Pancreas (tissue), 10 donors: ENCODE measurements at regions not wholly inside any gene's neighbourhood (a gene's known extent, or its start where the extent isn't known, plus 50 kb on each side); places are given as distances from the start of the nearest gene placed in this dataset.
"Not testable (repeated sequence)": the region's sequence is repeated elsewhere in the genome, so short reads cannot be mapped to it uniquely, and the experiment has no call there.

Source experiments
- ATAC-seq, 4 donors: fragments of 200-7000 bp; cut with Tn5 transposase; one replicate each; pipeline versions ENCODE4 v1.8.0 to v1.9.1; 2020; ENCODE audit warnings: mild to moderate bottlenecking in 4 of 4, moderate library complexity in 4 of 4
- DNase-seq, 6 donors: peaks; one replicate each; pipeline ENCODE4 v3.0.0-alpha.2; 2020
- FAIRE-seq: peaks from 2 replicates; lab custom pipeline; 2012; peaks lifted over from hg19 to GRCh38; lab: Jason Lieb, UNC
- H3K27ac ChIP-seq, 4 donors: fragments of 200-600 bp; sonication (generic); 1 replicate in 3 of 4; 2 replicates in 1 of 4; pipeline versions ENCODE4 v1.5.0 to v1.8.0; 2020
- H3K27me3 ChIP-seq, 4 donors: fragments of 200-600 bp; one replicate each; pipeline ENCODE4 v1.8.0; 2021
- H3K36me3 ChIP-seq, 3 donors: fragments of 200-600 bp; sonication (generic) in 1 of 3; one replicate each; pipeline versions ENCODE4 v1.5.0 to v1.8.0; 2020 to 2021
- H3K4me1 ChIP-seq, 3 donors: fragments of 200-600 bp; one replicate each; pipeline ENCODE4 v1.8.0; 2021
- H3K4me3 ChIP-seq, 4 donors: fragments of 200-600 bp; sonication (generic) in 2 of 4; one replicate each; pipeline versions ENCODE4 v1.5.0 to v1.8.0; 2020 to 2021
- H3K9me3 ChIP-seq, 4 donors: fragments of 200-600 bp; one replicate each; pipeline ENCODE4 v1.8.0; 2021
- WGBS, 2 donors: extraction: QIAGEN DNeasy Blood & Tissue Kit; methylation state at CpG; one replicate each; pipeline ENCODE4 v1.1.7; 2013; 5-methylcytosine and 5-hydroxymethylcytosine counted together
- intact Hi-C, 3 donors: fragments of 100-400 bp; cut with DNase I; formaldehyde crosslinking; loops; one replicate each; pipeline versions ENCODE4 v1.11.1 to v1.14.2; 2022
- TF ChIP-seq, protein P1 (sequence below), 4 donors: fragments of 200-600 bp; sonication (generic) in 3 of 4; IDR thresholded peaks; one replicate each; pipeline versions ENCODE4 v1.5.0 to v1.8.0; 2021; ENCODE audit warnings: antibody characterized with exemption in 4 of 4
- donor health status: healthy with polysubstance abuse.
- donor health status: DM: no; HTN: no; CAD: no; lungs with moderate emphysema.
- donor health status: DM: no; HTN: no; CAD: no.
- donor health status: control.
- donor health status: control.
- donor health status: Bipolar disorder and iron deficiency.
- donor health status: DM: yes; HTN: yes; CAD: no.
- donor health status: DM: no; HTN: no; CAD: no.
- donor health status: DM: no; HTN: no; CAD: no.
- donor health status: DM: yes; HTN: yes; CAD: no.

GRCh38 chr22:46046299-46046685 is 69.3 kb upstream of the WNT7B start:
- Histone ChIP-seq H3K27ac (peak overlapping the region; percentile 85 to 98 (median 94)), H3K4me3 (peak overlapping the region in 3 of 4 donors; percentile 65 to 74 (median 72)), H3K9me3 (no peaks in the 10 kb centered on the region), H3K27me3 (no peaks in the 10 kb centered on the region), H3K36me3 (no peaks in the 10 kb centered on the region), H3K4me1 (peaks cover 53 to 67% (median 56%) of the 10 kb centered on the region in 3 donors)
- FAIRE-seq, result no peak
- TF ChIP-seq, protein P1, sequence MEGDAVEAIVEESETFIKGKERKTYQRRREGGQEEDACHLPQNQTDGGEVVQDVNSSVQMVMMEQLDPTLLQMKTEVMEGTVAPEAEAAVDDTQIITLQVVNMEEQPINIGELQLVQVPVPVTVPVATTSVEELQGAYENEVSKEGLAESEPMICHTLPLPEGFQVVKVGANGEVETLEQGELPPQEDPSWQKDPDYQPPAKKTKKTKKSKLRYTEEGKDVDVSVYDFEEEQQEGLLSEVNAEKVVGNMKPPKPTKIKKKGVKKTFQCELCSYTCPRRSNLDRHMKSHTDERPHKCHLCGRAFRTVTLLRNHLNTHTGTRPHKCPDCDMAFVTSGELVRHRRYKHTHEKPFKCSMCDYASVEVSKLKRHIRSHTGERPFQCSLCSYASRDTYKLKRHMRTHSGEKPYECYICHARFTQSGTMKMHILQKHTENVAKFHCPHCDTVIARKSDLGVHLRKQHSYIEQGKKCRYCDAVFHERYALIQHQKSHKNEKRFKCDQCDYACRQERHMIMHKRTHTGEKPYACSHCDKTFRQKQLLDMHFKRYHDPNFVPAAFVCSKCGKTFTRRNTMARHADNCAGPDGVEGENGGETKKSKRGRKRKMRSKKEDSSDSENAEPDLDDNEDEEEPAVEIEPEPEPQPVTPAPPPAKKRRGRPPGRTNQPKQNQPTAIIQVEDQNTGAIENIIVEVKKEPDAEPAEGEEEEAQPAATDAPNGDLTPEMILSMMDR (IDR thresholded peaks at IDR 0.05), result no peak
- ATAC-seq, result no peak
- WGBS, 2 donors, result 26 to 32% methylated on average over 5 of the region's 5 CpGs
- intact Hi-C loops, result no loop called here
- peak in 3 of 6 donors; percentile 55 to 63 (median 56) for DNase-seq

DNA sequence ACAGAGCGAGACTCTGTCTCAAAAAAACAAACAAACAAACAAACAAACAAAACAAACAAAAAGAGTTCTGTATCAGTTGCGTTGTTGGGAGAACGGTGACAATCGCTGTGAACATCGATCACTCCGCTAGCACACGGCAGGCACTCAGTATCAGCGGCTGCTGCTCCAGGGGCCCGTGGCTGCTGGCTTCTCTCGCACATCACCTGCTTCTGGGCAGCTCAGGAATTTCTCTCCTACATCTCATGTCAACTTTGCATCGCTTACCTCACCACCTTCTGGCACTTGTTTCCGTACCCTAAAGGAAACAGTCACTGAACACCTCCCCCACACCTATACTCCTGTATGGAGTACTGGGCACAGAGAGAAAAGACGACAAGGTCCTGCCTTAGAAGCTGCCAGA is 70.3 kb upstream of the WNT7B start:
- Histone ChIP-seq H3K27ac (peak overlapping the region; percentile 8 to 98 (median 94)), H3K36me3 (no peaks in the 10 kb centered on the region), H3K9me3 (no peaks in the 10 kb centered on the region), H3K4me3 (peak overlapping the region in 2 of 4 donors; percentile 65 to 72), H3K4me1 (peaks cover 54 to 67% (median 58%) of the 10 kb centered on the region in 3 donors), H3K27me3 (no peaks in the 10 kb centered on the region)
- FAIRE-seq, result no peak
- intact Hi-C loops, result no loop called here
- DNase-seq, result peak in 4 of 6 donors; percentile 19 to 56 (median 30)
- TF ChIP-seq, protein P1 (IDR thresholded peaks at IDR 0.05), result no peak
- WGBS, 2 donors, result 19 to 29% methylated on average over 13 of the region's 13 CpGs
- ATAC-seq, result peak in 3 of 4 donors; percentile 2 to 6 (median 4)

DNA sequence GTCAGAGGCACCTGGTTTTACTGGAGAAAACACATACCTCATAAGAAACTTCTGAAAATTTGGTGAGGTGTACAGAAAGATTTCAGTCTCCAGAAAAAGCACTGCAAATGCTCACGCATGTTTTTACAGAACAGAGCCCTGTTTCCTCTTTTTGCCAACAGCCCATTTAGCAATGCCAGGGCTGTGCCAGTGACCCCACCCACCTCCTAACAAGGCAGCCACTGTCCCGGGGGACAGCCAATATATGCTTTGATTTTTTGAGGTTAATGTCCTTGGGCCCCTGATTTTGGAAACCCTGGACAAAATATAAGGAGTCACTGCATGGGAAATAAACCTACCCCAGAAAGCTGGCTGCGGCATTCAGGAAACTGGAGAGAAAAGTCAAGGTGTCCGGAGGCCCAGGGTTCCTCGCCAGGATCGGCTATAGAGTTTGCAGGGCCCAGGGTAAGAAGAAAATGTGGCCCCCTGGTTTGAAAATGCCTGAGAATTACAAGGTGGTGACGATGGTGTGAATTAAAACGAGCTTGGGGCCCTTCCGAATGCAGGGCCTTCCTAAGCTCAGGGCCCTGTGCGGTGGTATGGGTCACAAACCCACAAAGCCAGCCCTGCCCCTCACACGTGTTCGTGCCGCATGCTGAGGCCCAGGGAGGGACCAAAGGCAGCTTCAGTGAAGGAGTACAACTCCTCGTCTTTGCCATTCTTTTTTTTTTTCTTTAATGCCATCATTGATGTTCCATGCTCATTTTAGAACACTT is 71.1 kb upstream of the WNT7B start:
- TF ChIP-seq, protein P1 (IDR thresholded peaks at IDR 0.05), result no peak
- ATAC-seq, result no peak
- no peak for FAIRE-seq
- intact Hi-C loops, result no loop called here
- DNase-seq, result peak in 4 of 6 donors; percentile 26 to 58 (median 44)
- Histone ChIP-seq H3K4me3 (peak overlapping the region in 2 of 4 donors; percentile 65 to 72), H3K36me3 (no peaks in the 10 kb centered on the region), H3K4me1 (peaks cover 54 to 66% (median 57%) of the 10 kb centered on the region in 3 donors), H3K27ac (peak overlapping the region; percentile 60 to 98 (median 94)), H3K27me3 (no peaks in the 10 kb centered on the region), H3K9me3 (no peaks in the 10 kb centered on the region)
- WGBS, 2 donors, result 31 to 45% methylated on average over 14 of the region's 14 CpGs

- ATAC-seq, H3K27me3 ChIP-seq, FAIRE-seq, H3K9me3 ChIP-seq, H3K36me3 ChIP-seq, intact Hi-C loops, H3K4me3 ChIP-seq: not testable (repeated sequence)
- Histone ChIP-seq H3K27ac (peak overlapping the region in 2 of 4 donors; percentile 60 to 98), H3K4me1 (peaks cover 48 to 60% (median 53%) of the 10 kb centered on the region in 3 donors)
- DNase-seq, result peak in 1 of 6 donors; percentile 6
- WGBS, 2 donors, result 74 to 80% methylated on average over 7 of the region's 7 CpGs
Observed at GRCh38 chr22:46048661-46049060, 71.7 kb upstream of the WNT7B start.

DNA sequence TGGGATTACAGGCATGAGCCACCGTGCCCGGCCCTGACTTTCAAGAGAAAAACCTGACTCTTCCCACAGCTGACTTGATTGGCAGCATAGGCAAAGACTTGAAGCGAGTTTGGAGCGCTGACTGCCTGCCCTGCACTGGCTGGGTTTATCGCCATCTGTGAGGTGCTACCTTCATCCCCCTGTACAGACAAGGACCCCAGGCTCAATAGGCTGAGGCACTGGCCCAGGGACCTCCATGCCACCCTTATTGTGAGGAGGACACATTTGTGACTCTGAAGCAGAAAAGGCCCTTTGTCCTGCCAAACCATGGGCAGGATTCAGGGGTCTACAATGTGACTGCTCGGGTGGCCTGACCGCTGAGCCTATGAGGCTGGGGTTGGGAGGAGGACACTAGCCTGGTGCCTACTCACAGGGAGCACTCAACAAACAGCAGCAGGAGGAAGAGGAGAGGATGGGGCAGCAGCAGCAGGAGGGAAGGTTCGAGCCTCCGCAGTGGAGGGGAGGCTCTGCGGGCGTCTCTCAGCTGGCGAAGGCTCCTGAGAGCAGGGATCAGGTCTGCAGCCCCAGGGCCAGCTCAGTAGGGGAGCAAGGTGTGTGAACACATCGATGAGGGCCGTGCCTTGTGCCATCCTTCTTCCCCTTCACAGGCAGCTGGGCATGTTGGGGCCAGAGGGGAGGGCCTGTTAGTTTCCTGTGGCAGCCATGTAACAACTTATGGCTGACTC is 72.9 kb upstream of the WNT7B start:
- H3K27me3 ChIP-seq, result no peaks in the 10 kb centered on the region
- no peak for FAIRE-seq
- H3K27ac ChIP-seq, result peak overlapping the region; percentile 30 to 99 (median 81)
- no peaks in the 10 kb centered on the region for H3K9me3 ChIP-seq
- intact Hi-C loops, result no loop called here
- peak in 4 of 6 donors; percentile 8 to 65 (median 36) for DNase-seq
- TF ChIP-seq, protein P1 (IDR thresholded peaks at IDR 0.05), result no peak
- ATAC-seq, result no peak
- H3K36me3 ChIP-seq, result no peaks in the 10 kb centered on the region
- H3K4me3 ChIP-seq, result no peak overlapping the region
- WGBS, 2 donors, result 63 to 67% methylated on average over 14 of the region's 14 CpGs
- H3K4me1 ChIP-seq, result peaks cover 47 to 59% (median 53%) of the 10 kb centered on the region in 3 donors
